Vagina (tissue), 2 donors: ENCODE measurements at regions not wholly inside any gene's neighbourhood (a gene's known extent, or its start where the extent isn't known, plus 50 kb on each side); places are given as distances from the start of the nearest gene placed in this dataset.

Experiments used
- DNase-seq, 2 donors: peaks; one replicate each; pipeline ENCODE4 v3.0.0-alpha.2; 2017; ENCODE audit errors: extremely low spot score in 2 of 2
- H3K27ac ChIP-seq: fragments of 200-600 bp; sonication (generic); one replicate; pipeline ENCODE4 v1.5.1; 2019
- H3K27me3 ChIP-seq: fragments of 200-600 bp; sonication (generic); one replicate; pipeline ENCODE4 v1.5.1; 2019
- H3K36me3 ChIP-seq, 2 donors: fragments of 200-600 bp; sonication (generic); one replicate each; pipeline ENCODE4 v1.5.1; 2017 to 2019
- H3K4me1 ChIP-seq: fragments of 200-600 bp; sonication (generic); one replicate; pipeline ENCODE4 v1.5.1; 2019
- H3K4me3 ChIP-seq, 2 donors: fragments of 200-600 bp; sonication (generic); 1 replicate in 1 of 2; 2 replicates in 1 of 2; pipeline ENCODE4 v1.5.1; 2016 to 2019
- H3K9me3 ChIP-seq: fragments of 200-600 bp; sonication (generic); one replicate; pipeline ENCODE4 v1.5.1; 2019
- CTCF ChIP-seq, 3 experiments: fragments of 450-650 bp in 2 of 3; fragments of 200-600 bp in 1 of 3; sonication (generic) in 1 of 3; IDR thresholded peaks; one replicate each; pipeline ENCODE4 v1.5.1; 2017 to 2019; ENCODE audit warnings: antibody characterized with exemption in 3 of 3, mild to moderate bottlenecking in 2 of 3, moderate library complexity in 2 of 3
- POLR2A ChIP-seq, 2 donors: fragments of 450-650 bp; IDR thresholded peaks; one replicate each; pipeline ENCODE4 v1.6.1; 2017; ENCODE audit warnings: antibody characterized with exemption in 2 of 2, mild to moderate bottlenecking in 2 of 2, moderate library complexity in 2 of 2
- POLR2AphosphoS5 ChIP-seq, 2 donors: sonication (generic); formaldehyde crosslinking; IDR thresholded peaks; one replicate each; pipeline ENCODE4 v1.9.0; 2017; ENCODE audit warnings: antibody characterized with exemption in 2 of 2, mild to moderate bottlenecking in 2 of 2, low read depth in 1 of 2; ENCODE audit not compliant: insufficient read depth in 1 of 2
- intact Hi-C: fragments of 100-400 bp; cut with DNase I; formaldehyde crosslinking; loops from one replicate; pipeline ENCODE4 v1.15.1; 2023

GRCh38 chr2:205860181-205860580 is 177.9 kb downstream of the NRP2 start:
- no peak overlapping the region for H3K4me3 ChIP-seq
- no peak for TF ChIP-seq CTCF (IDR thresholded peaks at IDR 0.05)
- TF ChIP-seq POLR2AphosphoS5 (IDR thresholded peaks at IDR 0.05; ENCODE audit: insufficient read depth in 1 of 2, low read depth in 1 of 2), result no peak
- no peak for TF ChIP-seq POLR2A (IDR thresholded peaks at IDR 0.05)
- no peaks in the 10 kb centered on the region for H3K9me3 ChIP-seq
- peak in 1 of 2 donors; percentile 34 for DNase-seq
- H3K27ac ChIP-seq, result no peak overlapping the region
- no peaks in the 10 kb centered on the region for H3K4me1 ChIP-seq
- intact Hi-C loops, result no loop called here
- no peaks in the 10 kb centered on the region for H3K27me3 ChIP-seq
- H3K36me3 ChIP-seq, result no peaks in the 10 kb centered on the region

GRCh38 chr2:205858881-205859441 is 176.7 kb downstream of the NRP2 start:
- no peak for TF ChIP-seq CTCF (IDR thresholded peaks at IDR 0.05)
- TF ChIP-seq POLR2A (IDR thresholded peaks at IDR 0.05), result no peak
- no peak for TF ChIP-seq POLR2AphosphoS5 (IDR thresholded peaks at IDR 0.05; ENCODE audit: insufficient read depth in 1 of 2, low read depth in 1 of 2)
- intact Hi-C loops, result no loop called here
- no peak overlapping the region for H3K4me3 ChIP-seq
- H3K9me3 ChIP-seq, result no peaks in the 10 kb centered on the region
- H3K27ac ChIP-seq, result no peak overlapping the region
- DNase-seq, result no peak
- H3K36me3 ChIP-seq, result no peaks in the 10 kb centered on the region
- H3K27me3 ChIP-seq, result no peaks in the 10 kb centered on the region
- no peaks in the 10 kb centered on the region for H3K4me1 ChIP-seq

GRCh38 chr2:205858275-205858674 is 176.0 kb downstream of the NRP2 start:
- no peaks in the 10 kb centered on the region for H3K27me3 ChIP-seq
- H3K27ac ChIP-seq, result no peak overlapping the region
- no peaks in the 10 kb centered on the region for H3K4me1 ChIP-seq
- no peaks in the 10 kb centered on the region for H3K9me3 ChIP-seq
- intact Hi-C loops, result no loop called here
- no peak overlapping the region for H3K4me3 ChIP-seq
- no peak for DNase-seq
- TF ChIP-seq CTCF (IDR thresholded peaks at IDR 0.05) (no peak), POLR2AphosphoS5 (IDR thresholded peaks at IDR 0.05; ENCODE audit: insufficient read depth in 1 of 2, low read depth in 1 of 2) (no peak), POLR2A (IDR thresholded peaks at IDR 0.05) (no peak)
- H3K36me3 ChIP-seq, result no peaks in the 10 kb centered on the region

- no peaks in the 10 kb centered on the region for H3K9me3 ChIP-seq
- H3K27me3 ChIP-seq, result no peaks in the 10 kb centered on the region
- no peak overlapping the region for H3K4me3 ChIP-seq
- H3K4me1 ChIP-seq, result no peaks in the 10 kb centered on the region
- no peak for DNase-seq
- no peak for TF ChIP-seq POLR2AphosphoS5 (IDR thresholded peaks at IDR 0.05; ENCODE audit: insufficient read depth in 1 of 2, low read depth in 1 of 2)
- no peak for TF ChIP-seq CTCF (IDR thresholded peaks at IDR 0.05)
- TF ChIP-seq POLR2A (IDR thresholded peaks at IDR 0.05), result no peak
- intact Hi-C loops, result no loop called here
- no peak overlapping the region for H3K27ac ChIP-seq
- no peaks in the 10 kb centered on the region for H3K36me3 ChIP-seq
These were observed 175.4 kb downstream of the NRP2 start for GRCh38 chr2:205857520-205858237.

GRCh38 chr2:205852457-205852856 is 170.2 kb downstream of the NRP2 start:
- DNase-seq, result peak in 1 of 2 donors; percentile 32
- H3K9me3 ChIP-seq, result no peaks in the 10 kb centered on the region
- no peaks in the 10 kb centered on the region for H3K27me3 ChIP-seq

More at GRCh38 chr2:205852457-205852856, 170.2 kb downstream of the NRP2 start:
- no peak for TF ChIP-seq POLR2AphosphoS5 (IDR thresholded peaks at IDR 0.05; ENCODE audit: insufficient read depth in 1 of 2, low read depth in 1 of 2)
- no peak for TF ChIP-seq POLR2A (IDR thresholded peaks at IDR 0.05)
- Histone ChIP-seq H3K36me3 (no peaks in the 10 kb centered on the region), H3K4me1 (no peaks in the 10 kb centered on the region), H3K4me3 (no peak overlapping the region), H3K27ac (no peak overlapping the region)
- intact Hi-C loops, result no loop called here
